ENCODE measurements at regions not wholly inside any gene's neighbourhood (a gene's known extent, or its start where the extent isn't known, plus 50 kb on each side); places are given as distances from the start of the nearest gene placed in this dataset.
A peak's percentile ranks its signal among the peaks of the same experiment; 100 is the strongest.

GRCh38 chr7:136179154-136179553 lies 202.0 kb upstream of the MTPN start:
- no peak for DNase-seq (ENCODE audit: low read depth)
- TF ChIP-seq MAX (IDR thresholded peaks at IDR 0.05; ENCODE audit: low read depth, low read length) (no peak), MYC (IDR thresholded peaks at IDR 0.05; ENCODE audit: low read depth, low read length) (no peak), CTCF (IDR thresholded peaks at IDR 0.05; ENCODE audit: low read depth, low read length) (no peak), POLR2A (IDR thresholded peaks at IDR 0.05; ENCODE audit: extremely low read depth, insufficient read length) (no peak)
- no peak overlapping the region for H3K4me3 ChIP-seq (ENCODE audit: low read depth, low read length)

GRCh38 chr7:136174477-136175125 lies 197.4 kb upstream of the MTPN start:
- no peak for TF ChIP-seq MYC (IDR thresholded peaks at IDR 0.05; ENCODE audit: low read depth, low read length)
- no peak for TF ChIP-seq CTCF (IDR thresholded peaks at IDR 0.05; ENCODE audit: low read depth, low read length)
- TF ChIP-seq POLR2A (IDR thresholded peaks at IDR 0.05; ENCODE audit: extremely low read depth, insufficient read length), result no peak
- TF ChIP-seq MAX (IDR thresholded peaks at IDR 0.05; ENCODE audit: low read depth, low read length), result no peak
- H3K4me3 ChIP-seq (ENCODE audit: low read depth, low read length), result no peak overlapping the region
- DNase-seq (ENCODE audit: low read depth), result peak; percentile 12

GRCh38 chr7:136173874-136174273 lies 196.7 kb upstream of the MTPN start:
- DNase-seq (ENCODE audit: low read depth), result no peak
- TF ChIP-seq MYC (IDR thresholded peaks at IDR 0.05; ENCODE audit: low read depth, low read length) (no peak), CTCF (IDR thresholded peaks at IDR 0.05; ENCODE audit: low read depth, low read length) (no peak), POLR2A (IDR thresholded peaks at IDR 0.05; ENCODE audit: extremely low read depth, insufficient read length) (no peak), MAX (IDR thresholded peaks at IDR 0.05; ENCODE audit: low read depth, low read length) (no peak)
- H3K4me3 ChIP-seq (ENCODE audit: low read depth, low read length), result no peak overlapping the region

GRCh38 chr7:136171233-136171632 lies 194.1 kb upstream of the MTPN start:
- TF ChIP-seq MYC (IDR thresholded peaks at IDR 0.05; ENCODE audit: low read depth, low read length) (no peak), CTCF (IDR thresholded peaks at IDR 0.05; ENCODE audit: low read depth, low read length) (no peak), MAX (IDR thresholded peaks at IDR 0.05; ENCODE audit: low read depth, low read length) (no peak), POLR2A (IDR thresholded peaks at IDR 0.05; ENCODE audit: extremely low read depth, insufficient read length) (no peak)
- DNase-seq (ENCODE audit: low read depth), result no peak
- no peak overlapping the region for H3K4me3 ChIP-seq (ENCODE audit: low read depth, low read length)

- TF ChIP-seq MYC (IDR thresholded peaks at IDR 0.05; ENCODE audit: low read depth, low read length) (no peak), MAX (IDR thresholded peaks at IDR 0.05; ENCODE audit: low read depth, low read length) (no peak), CTCF (IDR thresholded peaks at IDR 0.05; ENCODE audit: low read depth, low read length) (no peak), POLR2A (IDR thresholded peaks at IDR 0.05; ENCODE audit: extremely low read depth, insufficient read length) (no peak)
- DNase-seq (ENCODE audit: low read depth), result no peak
- H3K4me3 ChIP-seq (ENCODE audit: low read depth, low read length), result no peak overlapping the region
Measured at GRCh38 chr7:136168821-136169220, 191.7 kb upstream of the MTPN start.

All from NB4 (cell line).